ENCODE measurements at regions not wholly inside any gene's neighbourhood (a gene's known extent, or its start where the extent isn't known, plus 50 kb on each side); places are given as distances from the start of the nearest gene placed in this dataset.
A peak's percentile ranks its signal among the peaks of the same experiment; 100 is the strongest.

DNA sequence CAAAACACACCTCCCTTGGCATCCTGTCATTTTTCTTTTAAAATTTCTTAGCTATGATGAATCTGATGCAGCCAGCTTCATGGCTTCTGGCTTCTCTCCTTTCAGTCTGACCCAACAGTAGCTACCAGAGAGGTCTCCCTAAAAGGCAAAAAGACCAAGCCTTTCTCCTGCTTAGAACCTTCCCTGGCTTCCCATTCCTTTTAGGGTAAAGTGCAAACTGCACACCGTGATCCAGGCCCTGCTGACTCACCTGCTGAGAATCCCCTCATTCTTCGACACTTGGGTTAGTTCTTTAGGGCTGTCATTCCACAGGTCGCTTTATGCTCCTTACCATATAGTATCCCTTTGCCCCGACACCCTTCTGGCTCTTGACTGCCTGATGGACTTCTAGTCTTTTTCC lies 362.4 kb downstream of the MIAT start:
- no peak for DNase-seq

DNA sequence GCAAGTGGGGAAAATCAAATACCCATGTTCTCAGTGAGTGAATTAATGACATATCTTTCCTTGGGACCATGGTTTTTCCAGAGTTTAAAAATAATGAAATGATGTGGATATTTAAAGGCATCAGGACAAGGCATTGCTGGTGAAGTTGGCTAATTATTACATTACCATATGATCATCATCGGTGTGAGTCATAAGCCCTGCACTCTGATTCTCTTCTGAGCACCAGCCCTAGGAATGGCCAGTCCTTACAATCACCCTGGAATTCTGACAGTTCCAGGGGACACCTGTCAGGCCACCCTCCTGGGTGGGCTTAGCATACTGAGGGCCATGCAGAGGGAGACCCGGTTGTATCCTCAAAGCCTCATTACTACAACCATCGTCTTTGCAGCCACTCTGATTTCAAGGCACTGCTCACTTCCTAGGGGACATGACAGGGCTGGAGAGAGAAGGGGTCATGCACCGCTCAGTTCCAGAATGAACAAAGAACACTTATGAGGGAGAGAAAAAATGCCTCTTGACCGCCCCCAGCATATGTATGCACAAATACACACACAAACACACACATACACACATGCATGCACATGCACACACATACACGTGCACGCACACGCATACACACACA lies 365.0 kb downstream of the MIAT start:
- DNase-seq: no peak

DNA sequence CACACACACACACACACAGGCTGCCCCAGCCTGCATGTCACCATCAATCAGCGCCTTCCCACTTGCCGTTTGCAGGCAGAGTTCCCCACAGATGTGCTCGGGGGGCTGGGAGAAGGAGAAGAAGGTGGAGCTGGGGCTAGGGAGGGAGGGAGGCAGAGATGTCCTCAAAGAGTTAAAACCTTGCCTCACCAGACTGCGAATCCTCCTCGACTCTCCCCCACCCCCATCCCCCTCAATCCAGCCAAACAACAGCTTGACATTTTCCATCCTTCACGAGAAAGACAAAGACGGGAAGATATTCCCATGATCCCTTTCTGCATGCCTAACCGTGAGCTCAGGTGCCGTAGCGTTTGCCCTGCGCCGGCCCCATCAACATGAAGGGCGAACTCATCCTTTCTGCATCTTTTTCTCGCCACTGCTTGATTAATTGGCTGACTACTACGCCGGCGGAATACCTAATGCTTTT lies 365.5 kb downstream of the MIAT start:
- DNase-seq: no peak

DNA sequence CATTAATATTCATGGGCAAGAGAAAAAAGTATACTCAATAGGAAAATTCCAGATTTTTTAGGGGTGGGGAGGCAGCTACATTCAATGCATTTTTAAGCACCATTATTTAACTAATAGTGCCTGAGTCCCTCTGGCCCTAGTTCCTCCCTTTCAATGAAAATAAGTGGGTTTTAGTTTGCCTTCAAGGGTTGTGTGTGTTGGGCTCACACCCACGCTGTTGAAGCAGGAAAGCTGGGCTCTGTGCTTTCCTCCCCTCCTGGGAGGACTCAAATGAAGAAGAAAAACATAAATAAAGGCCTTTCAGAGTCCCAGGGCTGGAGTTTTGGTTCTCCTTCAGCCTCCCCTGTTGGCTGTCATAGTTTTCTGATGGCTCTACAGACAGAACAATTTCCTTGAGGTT lies 366.2 kb downstream of the MIAT start:
- DNase-seq: no peak

DNA sequence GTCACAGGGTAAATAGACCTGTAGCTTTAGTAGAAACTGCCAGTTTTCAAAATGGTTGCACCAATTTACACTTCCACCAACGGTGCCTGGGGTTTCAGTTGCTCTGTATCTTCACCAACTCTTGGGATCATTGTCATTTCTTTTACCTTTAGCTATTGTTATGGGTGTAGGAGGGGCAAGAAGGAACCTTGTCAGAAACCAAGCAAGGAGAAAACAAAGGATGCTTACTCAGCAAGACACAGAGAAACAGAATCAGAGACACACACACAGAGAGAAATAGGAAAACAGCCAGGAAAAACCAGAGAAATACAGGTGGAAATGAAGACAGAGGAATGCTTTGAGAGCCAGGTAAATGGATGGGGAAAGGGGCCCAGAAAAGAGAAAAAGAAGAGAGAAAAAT lies 367.6 kb downstream of the MIAT start:
- DNase-seq: no peak

DNA sequence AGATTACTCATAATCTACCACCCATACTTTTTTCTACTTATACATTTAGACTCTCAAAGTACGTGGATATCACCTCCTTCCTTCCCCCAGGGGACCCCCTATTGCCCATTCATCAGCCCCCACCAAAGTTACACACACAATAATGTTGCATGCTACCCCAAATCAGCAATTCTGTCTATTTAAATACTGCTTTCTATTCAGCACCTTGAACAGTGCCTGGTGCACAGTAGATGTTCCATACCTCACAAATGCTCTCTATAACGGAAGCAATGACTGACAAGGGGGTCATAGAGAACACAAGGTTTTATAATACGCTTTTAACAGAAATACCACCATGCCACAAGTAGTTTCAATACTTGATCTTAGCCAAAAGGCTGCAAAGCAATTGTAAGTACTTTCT lies 370.7 kb downstream of the MIAT start:
- no peak for DNase-seq

DNA sequence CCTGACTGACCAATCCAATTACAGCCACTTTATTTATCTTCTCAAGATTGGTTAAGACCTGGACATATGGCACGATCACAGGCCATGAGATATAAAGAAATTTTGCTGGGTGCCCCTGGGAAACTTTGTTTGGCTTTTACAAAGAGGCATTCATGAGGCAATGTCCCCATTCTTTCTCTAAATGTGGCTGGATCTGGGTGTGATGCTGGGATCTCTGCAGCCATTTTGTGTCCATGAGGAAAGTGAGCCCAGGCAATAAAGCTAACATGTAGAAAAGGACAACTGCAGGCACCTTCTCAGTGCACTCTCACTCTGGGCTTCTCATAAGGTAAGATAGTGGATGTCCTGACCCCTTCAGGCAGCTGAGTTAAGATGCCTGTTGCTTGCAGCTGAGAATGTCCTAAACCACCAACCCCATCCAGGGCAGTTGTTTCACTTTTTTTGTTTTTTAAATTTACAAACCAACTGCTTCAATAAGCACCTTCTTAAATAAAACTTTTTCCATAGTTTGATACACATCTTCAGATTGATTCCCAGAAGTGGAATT lies 372.3 kb downstream of the MIAT start:
- no peak for DNase-seq

DNA sequence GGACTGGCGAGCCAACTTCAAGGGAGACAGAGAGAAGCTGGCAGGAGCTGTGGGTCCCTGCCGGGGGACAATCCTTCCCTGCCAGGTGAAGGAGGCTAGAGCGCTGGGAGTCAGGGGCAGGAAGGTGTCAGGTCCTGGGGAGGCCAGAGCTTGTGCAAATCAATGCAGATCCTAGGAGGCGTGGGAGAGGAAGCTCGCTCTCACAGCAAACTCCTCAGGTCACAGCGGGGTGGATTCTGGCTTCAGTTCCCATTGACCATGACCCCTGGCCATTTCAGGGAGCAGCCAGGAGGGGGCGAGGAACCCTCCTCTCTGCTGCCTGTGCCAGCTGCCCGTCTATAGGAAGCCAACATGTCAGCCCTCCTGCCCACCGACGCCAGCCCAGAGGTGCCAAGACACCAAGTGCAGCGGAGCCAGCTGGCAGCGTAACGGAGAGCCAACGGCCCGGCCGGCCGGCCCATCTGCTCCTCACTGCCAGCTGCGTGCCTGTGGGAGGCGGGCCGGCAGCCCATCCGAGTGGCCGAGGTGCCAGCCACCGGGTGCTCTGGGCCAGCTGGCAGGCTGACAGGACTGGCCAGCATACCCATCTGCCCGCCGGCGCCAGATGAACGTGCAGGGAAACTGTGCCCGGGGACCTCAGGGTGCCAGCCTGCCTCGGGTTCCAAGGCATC lies 374.8 kb downstream of the MIAT start:
- no peak for DNase-seq

DNA sequence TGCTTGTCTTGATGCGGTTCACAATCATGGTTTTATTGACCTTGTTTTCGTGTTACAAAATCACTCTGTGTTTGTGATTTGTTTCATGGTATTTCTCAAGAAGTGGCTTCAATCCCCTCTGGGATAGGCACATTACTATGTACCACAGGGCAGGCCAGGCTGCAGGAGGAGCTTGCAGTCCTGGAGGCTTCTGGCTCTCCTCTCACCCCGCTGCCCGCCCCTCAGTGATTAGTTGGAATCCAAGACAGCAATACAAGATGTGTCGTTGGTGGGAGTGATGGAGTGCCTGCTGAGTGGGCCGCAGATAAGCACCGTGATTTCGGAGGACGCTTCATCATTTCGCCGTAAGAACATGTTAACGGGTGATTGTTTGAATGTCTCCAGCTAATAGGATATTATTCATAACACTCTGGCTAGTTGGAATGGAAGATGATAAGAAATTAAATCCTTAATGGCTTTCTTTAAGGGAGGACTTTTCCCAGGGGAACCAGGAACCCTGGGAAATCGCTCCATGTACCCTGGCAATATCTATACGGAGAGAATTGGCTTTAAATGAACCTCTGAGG lies 384.4 kb downstream of the MIAT start:
- no peak for DNase-seq

DNA sequence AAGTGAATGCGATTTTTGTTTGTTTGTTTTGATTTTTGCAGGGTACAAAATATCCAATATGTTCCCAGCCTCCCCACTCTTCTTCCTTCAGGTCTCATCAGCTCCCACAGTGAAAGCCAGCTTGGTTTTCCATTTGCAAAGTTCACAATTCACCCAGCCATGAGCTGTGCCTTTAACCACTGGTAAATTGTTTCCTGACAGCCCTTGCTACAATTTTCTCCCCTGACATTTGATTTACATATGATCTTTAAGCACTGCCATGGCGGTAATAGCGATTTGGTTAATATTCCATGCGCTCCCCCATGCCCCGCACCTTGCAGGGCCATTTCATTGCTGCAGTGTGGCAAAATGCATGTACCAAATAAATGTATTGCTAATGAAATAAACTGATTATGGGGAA lies 385.9 kb downstream of the MIAT start:
- no peak for DNase-seq

DNA sequence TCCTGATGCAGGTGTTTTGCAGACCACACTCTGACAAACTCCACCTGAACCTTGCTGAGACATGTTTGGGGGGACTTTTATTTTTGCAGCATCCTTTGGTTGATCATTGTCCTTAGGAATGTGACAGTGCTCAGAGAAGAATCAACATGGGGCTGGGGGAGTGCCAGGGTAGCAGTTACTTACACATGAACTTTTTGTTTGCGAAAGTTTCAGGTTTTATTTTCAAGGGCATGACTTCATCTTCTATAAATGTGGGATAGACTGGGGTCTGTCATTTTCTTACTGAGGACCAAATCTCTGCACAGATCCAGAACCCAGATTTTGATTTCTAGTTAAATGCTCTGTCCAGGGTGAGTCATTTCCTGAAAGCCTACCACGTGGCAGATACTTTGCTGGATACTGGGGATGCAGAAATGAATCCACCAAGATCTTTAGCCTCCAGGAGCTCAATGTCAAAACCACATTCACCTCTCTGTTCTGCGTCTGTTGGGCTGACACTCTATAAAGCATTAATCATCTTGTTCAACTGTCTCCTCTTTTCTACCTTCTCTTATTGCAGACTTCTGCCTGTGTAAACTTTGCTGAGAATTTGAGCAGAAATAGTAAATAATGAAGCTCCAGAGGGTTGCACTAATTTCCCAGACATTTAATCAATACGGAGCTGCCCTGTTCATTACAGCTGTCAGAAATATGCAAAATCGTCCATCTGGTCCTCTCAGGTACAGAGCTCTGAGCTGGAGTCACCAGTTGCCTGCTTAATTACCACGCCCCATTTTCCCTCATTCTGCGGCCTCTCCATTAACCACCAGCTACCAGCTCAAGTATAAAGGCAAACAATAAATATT lies 387.9 kb downstream of the MIAT start:
- peak in 1 of 5 experiments; percentile 8 for DNase-seq

DNA sequence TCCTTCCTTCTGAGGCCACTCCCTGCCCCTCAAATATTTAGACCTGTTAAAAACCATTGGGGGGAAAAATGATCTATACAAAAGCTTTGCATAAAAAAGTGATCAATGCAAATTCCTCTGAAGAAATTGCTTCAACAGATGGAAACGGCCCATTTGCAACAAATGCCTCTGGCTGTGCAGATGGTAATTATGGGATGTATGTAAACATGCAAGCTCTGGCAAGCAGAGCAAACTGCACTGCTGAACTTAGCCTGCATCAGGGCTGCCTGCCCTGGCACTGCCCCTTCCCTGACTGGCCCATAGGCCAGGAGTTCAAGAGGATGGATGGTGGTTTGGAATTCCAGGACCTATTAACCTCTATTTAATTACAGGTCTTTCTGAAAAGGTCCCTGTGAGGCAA lies 388.7 kb downstream of the MIAT start:
- DNase-seq: no peak

DNA sequence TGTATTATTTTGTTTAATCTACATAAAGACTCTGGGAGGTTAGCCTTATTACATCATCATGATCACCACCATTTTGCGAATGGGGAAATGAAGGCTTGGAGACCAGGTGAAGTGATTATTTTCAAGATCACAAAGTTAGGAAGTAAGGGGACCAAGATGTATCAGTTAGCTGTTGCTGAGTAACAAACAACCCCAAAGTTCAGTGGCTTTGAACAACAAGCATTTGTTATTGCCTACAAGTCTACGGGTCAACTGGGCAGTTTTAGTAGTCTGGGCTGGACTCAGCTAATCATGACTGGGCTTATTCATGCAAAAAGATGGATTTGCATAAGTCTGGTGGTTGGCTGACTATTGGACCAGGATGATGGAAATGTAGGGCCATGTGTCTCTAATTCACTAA lies 389.2 kb downstream of the MIAT start:
- no peak for DNase-seq

DNA sequence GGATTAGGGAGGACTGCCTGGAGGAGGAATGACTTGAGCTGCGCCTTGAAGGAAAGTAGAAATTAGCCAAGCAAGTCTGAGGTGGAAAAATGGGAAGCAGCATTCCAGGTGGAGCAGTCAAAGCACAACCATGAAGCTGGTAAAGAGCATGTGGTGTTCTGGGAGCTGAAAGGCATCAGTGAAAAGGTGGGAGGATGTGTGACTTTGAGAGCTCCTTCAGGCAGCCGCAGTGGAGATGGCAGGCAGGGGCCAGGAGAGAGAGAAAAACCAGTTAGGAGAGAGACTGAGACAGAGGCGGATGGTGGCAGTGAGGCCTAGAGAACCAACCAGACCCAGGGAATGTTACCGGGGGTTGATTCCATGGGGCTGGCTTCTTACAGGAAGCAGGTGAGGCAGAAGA lies 393.4 kb downstream of the MIAT start:
- no peak for DNase-seq

DNA sequence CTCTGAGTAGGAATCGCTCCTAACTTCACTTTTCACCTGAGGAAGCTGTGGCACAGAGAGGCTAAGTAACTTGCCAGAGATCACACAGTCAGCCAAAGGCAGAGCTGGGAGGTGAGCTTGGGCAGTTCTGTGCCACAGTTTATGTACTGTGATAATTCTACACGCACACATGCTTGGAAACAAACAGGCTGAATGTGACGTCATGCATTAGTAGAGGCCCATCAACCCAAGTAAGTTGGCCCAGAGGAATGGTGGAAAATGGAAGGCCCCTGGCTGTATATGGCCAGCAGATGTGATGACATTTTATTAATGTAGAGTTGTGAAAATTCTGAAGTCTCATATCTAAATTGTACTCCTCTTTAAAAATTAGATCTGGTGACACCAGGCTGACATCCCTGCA lies 394.0 kb downstream of the MIAT start:
- DNase-seq: no peak

DNA sequence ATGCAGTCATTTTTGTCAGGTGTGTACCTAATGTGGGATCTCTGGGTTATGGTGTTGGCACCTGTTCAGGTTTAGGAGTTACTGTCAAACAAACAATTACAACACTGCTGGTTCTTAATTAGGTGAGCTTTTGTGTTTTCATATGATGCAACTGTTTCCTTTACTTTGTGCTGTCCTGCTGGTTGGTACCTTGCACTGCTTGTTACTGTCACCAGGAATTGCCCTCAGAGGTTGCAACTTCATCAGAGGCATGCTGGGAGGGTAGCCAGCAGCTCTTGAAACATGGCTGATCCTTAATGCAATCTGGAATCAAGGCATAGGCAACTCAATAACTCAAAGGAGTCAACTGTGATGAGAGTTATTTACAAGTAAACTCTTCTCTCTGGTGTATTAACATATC lies 400.3 kb downstream of the MIAT start:
- DNase-seq: no peak

DNA sequence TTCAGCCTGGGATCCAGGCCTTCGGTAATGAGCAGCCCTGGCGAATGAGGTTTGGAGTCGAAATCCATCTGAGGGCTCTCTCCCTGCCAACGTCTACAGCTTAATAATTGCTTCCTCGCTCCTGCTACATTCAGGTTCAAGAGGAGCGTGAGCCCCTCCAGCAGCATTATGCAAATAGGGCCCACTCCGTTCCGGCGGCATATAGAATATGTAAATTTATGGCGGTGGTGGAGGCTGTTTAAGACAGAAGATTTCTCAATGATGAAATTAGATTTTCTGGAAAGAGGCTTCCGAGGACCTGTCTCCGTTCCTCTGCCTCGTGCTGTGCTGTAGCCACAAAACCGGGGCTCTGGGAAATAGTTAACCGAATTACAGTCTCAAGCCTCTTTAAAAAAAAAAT lies 402.8 kb downstream of the MIAT start:
- DNase-seq: no peak

DNA sequence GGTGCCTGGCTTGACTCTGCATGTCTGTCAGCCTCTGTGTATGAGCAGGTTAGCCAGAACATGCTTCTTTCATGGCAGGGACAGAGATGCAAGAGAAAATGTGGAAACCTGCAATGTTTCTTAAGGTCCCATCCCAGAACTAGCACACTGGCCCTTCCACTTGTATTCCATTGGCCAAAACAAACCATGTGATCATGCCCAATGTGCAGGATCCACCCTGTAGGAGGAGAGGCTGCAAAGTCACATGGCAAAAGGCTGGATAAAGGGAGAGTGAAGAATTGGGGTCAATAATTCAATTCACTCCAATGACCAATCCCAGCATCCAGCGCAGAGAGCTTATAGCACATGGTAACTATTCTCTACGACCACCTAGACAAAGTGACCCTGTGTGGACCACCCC lies 405.5 kb downstream of the MIAT start:
- no peak for DNase-seq

DNA sequence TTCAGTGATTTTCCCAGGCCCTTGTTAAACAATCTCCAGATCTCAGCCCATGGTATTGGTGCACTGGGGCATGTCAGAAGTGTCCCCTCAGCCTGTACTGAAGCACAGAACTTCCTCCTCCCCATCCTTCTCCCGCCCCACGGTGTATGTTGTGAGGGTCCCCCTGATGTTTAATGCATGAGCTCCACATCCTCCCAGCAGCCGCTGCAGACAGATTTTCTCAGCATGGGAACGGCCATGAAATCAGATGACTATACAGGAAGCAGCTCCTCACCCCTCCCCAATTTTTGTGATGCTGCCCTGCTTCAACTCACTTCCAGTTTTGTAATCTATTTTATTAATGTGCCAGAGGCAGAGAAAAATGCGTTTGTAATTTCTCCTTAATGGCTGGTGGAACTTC lies 406.0 kb downstream of the MIAT start:
- DNase-seq: no peak

DNA sequence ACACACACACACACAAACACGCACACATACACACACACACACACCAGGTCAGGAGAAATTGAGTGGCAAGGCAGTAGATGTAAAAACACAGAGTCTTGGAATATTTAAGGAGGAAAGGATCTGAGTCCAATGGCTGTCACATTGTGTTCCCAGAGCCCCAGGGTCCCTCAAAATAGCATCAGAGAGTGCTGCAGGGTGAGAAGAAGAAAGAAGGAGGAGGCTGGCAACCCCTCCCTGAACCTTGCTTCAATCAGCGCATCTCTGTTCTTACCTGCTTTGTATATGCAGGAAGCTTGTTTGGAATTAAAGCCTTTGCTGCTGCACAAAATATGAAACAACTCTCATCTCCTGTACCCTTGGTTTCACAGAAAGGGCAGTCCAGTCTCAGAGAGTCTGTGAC lies 406.5 kb downstream of the MIAT start:
- no peak for DNase-seq

DNA sequence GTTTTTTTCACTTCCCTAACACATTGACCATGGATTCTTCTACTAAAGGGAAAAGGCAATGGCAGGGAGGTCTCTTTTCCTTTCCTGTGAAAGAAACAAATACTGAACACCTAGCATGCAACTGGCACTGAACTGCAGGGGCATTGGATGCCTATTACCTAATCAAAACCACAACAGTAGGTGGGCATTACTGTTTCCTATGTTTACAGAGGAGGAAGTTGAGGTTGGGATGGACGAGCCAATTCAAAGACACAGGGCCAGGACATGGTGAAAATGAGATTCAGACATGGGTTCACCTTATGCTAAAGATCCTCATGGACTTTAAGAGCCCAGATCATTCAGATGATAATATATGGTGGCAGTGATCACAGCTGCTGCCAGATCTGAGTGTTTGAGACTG lies 407.0 kb downstream of the MIAT start:
- DNase-seq: no peak

DNA sequence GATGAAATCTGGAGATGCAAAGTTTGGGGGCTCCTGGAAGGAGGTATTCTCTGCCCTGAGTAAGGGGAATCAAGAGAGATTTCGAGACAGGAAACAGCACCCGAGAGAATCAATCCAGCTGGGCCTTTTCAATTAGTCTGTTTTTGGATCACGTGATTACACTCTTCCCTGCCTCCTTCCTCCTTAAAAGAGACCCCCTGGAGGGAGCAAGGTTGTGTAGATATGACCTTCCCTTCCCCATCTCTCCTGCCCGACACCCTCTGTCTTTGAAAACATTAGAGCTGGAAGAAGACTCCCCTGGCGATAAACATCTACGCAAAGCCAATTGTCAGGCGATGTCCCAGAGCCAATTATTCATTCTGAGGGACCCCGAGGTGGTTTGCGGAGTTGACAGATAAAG lies 407.9 kb downstream of the MIAT start:
- no peak for DNase-seq

DNA sequence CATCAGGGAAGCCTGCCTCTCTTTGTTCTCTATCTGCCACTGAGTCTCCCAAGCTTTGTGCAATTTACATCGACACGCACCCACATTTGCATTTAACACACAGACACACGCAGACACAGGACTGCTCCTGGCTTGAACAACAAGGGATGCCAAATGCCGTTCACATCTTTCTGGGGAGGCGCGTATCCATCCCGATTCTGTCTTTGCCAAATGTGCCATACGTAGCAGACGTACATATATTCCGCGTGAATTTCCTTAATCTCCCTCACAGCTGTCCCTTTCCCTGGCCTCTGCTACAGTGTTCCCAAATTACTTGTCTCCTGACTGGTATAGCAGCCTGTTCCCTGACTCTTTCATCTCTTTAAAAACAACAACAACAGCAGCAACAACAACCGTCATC lies 409.5 kb downstream of the MIAT start:
- no peak for DNase-seq

All from T-helper 2 cell (primary cell).